ENCODE measurements at regions not wholly inside any gene's neighbourhood (a gene's known extent, or its start where the extent isn't known, plus 50 kb on each side); places are given as distances from the start of the nearest gene placed in this dataset.

DNA sequence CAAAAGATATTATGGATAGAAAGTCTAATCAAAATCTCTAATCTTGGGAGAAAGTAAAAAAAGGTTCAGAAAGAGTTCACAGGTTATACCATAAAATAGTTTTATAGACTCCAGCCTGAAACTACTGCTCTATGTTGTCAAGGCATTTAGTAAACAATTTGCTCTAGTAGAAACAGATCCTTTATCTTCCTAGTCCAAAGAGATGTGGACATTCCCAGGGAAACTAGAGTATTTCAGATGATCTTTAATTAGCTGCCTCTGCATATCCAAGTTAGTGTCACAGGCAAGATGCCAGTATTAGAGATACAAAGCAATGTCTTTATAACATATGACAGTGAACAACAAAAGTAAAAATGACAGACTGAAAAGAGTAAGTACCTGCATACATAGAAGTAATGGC is 708.6 kb downstream of the CCDC85A start (continued):
- TF ChIP-seq SIX5 (IDR thresholded peaks at IDR 0.05; ENCODE audit: low read depth, low read length) (no peak), BRCA1 (IDR thresholded peaks at IDR 0.05; ENCODE audit: low read depth, low read length) (no peak), SUZ12 (IDR thresholded peaks at IDR 0.05; ENCODE audit: low read length) (no peak), CBX5 (IDR thresholded peaks at IDR 0.05; ENCODE audit: low read depth, low read length) (no peak), NANOG (IDR thresholded peaks at IDR 0.05; ENCODE audit: insufficient read depth, low read depth, low read length, poor library complexity, severe bottlenecking) (no peak), JUN (IDR thresholded peaks at IDR 0.05; ENCODE audit: low read depth, low read length) (no peak)

Measured in H1 (cell line).